ENCODE measurements at regions not wholly inside any gene's neighbourhood (a gene's known extent, or its start where the extent isn't known, plus 50 kb on each side); places are given as distances from the start of the nearest gene placed in this dataset.

DNA sequence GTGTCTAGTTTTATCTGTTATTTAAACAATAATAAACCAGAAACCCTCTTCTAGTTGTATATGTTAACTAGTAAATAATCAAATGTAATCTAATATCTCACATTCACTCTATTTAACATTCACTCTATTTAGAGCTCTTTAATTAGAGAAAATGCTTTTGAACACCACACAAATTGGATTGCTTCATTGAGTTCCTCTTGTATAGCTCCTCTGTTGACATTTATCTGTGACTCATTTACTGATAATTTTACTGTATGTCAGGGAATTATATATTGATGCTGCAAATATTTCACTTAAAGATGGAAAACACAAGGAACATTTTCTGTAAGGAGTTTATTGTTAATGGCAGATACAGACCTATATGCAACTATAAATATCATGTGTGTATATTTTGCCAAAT is 594.6 kb downstream of the COL12A1 start:
- Histone ChIP-seq H4K20me1 (ENCODE audit: insufficient read depth, low read length) (no peaks in the 10 kb centered on the region), H3K9ac (ENCODE audit: insufficient read depth, low read depth, low read length) (no peak overlapping the region), H3K27me3 (ENCODE audit: control insufficient read depth in 1 of 2, insufficient read depth in 2 of 2, low read length in 2 of 2) (no peaks in the 10 kb centered on the region), H3K36me3 (replicated peaks in 1 of 2; ENCODE audit: control insufficient read depth in 1 of 2, insufficient read depth in 2 of 2, low read length in 2 of 2) (no peaks in the 10 kb centered on the region), H3K9me3 (ENCODE audit: low read length) (no peaks in the 10 kb centered on the region), H3K27ac (ENCODE audit: extremely low read length, insufficient read depth, low read length) (no peak overlapping the region), H3K4me2 (ENCODE audit: low read depth, low read length) (no peak overlapping the region), H3K79me2 (ENCODE audit: insufficient read depth, low read length) (no peaks in the 10 kb centered on the region), H3K4me1 (ENCODE audit: insufficient read depth, low read length) (no peaks in the 10 kb centered on the region), H2AFZ (ENCODE audit: low read length) (no peak overlapping the region), H3K4me3 (replicated peaks in 1 of 3; ENCODE audit: insufficient read depth in 1 of 3, low read depth in 2 of 3, low read length in 3 of 3) (no peak overlapping the region)
- no TSS peak for BruUV-seq (replicated peaks)
- intact Hi-C loops (cut with micrococcal nuclease; ENCODE audit: unreplicated experiment) (no loop called here), in situ Hi-C loops (cut with HindIII; ENCODE audit: extremely low pct_ligation_motif_present, low pct_unique_long_range_greater_than_20kb) (no loop called here)
- ChIA-PET POLR2A (no interaction called here), CTCF (ENCODE audit: low intra/inter-chr PET ratio, low total read pairs) (no interaction called here)
- DNase-seq (ENCODE audit: low spot score) (no peak), FAIRE-seq (no peak), ATAC-seq (no peak)
- TF ChIP-seq, protein P1, sequence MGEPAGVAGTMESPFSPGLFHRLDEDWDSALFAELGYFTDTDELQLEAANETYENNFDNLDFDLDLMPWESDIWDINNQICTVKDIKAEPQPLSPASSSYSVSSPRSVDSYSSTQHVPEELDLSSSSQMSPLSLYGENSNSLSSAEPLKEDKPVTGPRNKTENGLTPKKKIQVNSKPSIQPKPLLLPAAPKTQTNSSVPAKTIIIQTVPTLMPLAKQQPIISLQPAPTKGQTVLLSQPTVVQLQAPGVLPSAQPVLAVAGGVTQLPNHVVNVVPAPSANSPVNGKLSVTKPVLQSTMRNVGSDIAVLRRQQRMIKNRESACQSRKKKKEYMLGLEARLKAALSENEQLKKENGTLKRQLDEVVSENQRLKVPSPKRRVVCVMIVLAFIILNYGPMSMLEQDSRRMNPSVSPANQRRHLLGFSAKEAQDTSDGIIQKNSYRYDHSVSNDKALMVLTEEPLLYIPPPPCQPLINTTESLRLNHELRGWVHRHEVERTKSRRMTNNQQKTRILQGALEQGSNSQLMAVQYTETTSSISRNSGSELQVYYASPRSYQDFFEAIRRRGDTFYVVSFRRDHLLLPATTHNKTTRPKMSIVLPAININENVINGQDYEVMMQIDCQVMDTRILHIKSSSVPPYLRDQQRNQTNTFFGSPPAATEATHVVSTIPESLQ (CRISPR knock-in tag; conservative IDR thresholded peaks at IDR 0.05) = no peak
- TF ChIP-seq ZSCAN31 (CRISPR knock-in tag; IDR thresholded peaks at IDR 0.05; ENCODE audit: low read depth) (no peak), ZNF207 (IDR thresholded peaks at IDR 0.05; ENCODE audit: borderline replicate concordance) (no peak), TOPORS (CRISPR knock-in tag; IDR thresholded peaks at IDR 0.05) (no peak), SRSF4 (IDR thresholded peaks at IDR 0.05; ENCODE audit: low read depth, low read length, poor library complexity, severe bottlenecking) (no peak), ZNF629 (CRISPR knock-in tag; conservative IDR thresholded peaks at IDR 0.05) (no peak), PHB2 (IDR thresholded peaks at IDR 0.05; ENCODE audit: partially characterized antibody) (no peak), PLRG1 (conservative IDR thresholded peaks at IDR 0.05) (no peak), ZNF790 (CRISPR knock-in tag; IDR thresholded peaks at IDR 0.05; ENCODE audit: borderline replicate concordance) (no peak), EEA1 (CRISPR knock-in tag; IDR thresholded peaks at IDR 0.05; ENCODE audit: borderline replicate concordance) (no peak)
- TF ChIP-seq, protein P2, sequence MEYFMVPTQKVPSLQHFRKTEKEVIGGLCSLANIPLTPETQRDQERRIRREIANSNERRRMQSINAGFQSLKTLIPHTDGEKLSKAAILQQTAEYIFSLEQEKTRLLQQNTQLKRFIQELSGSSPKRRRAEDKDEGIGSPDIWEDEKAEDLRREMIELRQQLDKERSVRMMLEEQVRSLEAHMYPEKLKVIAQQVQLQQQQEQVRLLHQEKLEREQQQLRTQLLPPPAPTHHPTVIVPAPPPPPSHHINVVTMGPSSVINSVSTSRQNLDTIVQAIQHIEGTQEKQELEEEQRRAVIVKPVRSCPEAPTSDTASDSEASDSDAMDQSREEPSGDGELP (IDR thresholded peaks at IDR 0.05; ENCODE audit: borderline replicate concordance, low read depth) = no peak
- TF ChIP-seq, protein P3, sequence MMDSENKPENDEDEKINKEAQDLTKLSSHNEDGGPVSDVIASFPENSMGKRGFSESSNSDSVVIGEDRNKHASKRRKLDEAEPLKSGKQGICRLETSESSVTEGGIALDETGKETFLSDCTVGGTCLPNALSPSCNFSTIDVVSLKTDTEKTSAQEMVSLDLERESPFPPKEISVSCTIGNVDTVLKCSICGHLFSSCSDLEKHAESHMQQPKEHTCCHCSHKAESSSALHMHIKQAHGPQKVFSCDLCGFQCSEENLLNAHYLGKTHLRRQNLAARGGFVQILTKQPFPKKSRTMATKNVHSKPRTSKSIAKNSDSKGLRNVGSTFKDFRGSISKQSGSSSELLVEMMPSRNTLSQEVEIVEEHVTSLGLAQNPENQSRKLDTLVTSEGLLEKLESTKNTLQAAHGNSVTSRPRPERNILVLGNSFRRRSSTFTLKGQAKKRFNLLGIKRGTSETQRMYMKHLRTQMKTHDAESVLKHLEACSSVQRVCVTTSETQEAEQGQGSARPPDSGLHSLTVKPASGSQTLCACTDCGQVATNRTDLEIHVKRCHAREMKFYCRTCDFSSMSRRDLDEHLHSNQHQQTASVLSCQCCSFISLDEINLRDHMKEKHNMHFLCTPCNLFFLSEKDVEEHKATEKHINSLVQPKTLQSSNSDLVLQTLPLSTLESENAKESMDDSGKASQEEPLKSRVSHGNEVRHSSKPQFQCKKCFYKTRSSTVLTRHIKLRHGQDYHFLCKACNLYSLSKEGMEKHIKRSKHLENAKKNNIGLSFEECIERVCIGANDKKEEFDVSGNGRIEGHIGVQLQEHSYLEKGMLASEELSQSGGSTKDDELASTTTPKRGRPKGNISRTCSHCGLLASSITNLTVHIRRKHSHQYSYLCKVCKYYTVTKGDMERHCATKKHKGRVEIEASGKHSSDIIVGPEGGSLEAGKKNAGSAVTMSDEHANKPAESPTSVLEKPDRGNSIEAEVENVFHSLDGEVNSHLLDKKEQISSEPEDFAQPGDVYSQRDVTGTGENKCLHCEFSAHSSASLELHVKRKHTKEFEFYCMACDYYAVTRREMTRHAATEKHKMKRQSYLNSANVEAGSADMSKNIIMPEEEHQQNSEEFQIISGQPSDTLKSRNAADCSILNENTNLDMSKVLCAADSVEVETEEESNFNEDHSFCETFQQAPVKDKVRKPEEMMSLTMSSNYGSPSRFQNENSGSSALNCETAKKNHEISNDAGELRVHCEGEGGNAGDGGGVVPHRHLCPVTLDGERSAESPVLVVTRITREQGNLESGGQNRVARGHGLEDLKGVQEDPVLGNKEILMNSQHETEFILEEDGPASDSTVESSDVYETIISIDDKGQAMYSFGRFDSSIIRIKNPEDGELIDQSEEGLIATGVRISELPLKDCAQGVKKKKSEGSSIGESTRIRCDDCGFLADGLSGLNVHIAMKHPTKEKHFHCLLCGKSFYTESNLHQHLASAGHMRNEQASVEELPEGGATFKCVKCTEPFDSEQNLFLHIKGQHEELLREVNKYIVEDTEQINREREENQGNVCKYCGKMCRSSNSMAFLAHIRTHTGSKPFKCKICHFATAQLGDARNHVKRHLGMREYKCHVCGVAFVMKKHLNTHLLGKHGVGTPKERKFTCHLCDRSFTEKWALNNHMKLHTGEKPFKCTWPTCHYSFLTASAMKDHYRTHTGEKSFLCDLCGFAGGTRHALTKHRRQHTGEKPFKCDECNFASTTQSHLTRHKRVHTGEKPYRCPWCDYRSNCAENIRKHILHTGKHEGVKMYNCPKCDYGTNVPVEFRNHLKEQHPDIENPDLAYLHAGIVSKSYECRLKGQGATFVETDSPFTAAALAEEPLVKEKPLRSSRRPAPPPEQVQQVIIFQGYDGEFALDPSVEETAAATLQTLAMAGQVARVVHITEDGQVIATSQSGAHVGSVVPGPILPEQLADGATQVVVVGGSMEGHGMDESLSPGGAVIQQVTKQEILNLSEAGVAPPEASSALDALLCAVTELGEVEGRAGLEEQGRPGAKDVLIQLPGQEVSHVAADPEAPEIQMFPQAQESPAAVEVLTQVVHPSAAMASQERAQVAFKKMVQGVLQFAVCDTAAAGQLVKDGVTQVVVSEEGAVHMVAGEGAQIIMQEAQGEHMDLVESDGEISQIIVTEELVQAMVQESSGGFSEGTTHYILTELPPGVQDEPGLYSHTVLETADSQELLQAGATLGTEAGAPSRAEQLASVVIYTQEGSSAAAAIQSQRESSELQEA (CRISPR knock-in tag; IDR thresholded peaks at IDR 0.05; ENCODE audit: not compliant biosample characterization) = no peak
- TF ChIP-seq, protein P4, sequence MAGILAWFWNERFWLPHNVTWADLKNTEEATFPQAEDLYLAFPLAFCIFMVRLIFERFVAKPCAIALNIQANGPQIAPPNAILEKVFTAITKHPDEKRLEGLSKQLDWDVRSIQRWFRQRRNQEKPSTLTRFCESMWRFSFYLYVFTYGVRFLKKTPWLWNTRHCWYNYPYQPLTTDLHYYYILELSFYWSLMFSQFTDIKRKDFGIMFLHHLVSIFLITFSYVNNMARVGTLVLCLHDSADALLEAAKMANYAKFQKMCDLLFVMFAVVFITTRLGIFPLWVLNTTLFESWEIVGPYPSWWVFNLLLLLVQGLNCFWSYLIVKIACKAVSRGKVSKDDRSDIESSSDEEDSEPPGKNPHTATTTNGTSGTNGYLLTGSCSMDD (CRISPR knock-in tag; IDR thresholded peaks at IDR 0.05) = no peak

Measured in HepG2 (cell line).